BLaER1 treated with 17β-estradiol and CSF1 and Interleukin-3, amounts not matched to agents 10 nM and 100 nM (cell line): ENCODE measurements at regions not wholly inside any gene's neighbourhood (a gene's known extent, or its start where the extent isn't known, plus 50 kb on each side); places are given as distances from the start of the nearest gene placed in this dataset.

Experiments
- H3K27ac ChIP-seq, 11 experiments: shearing (Covaris generic); formaldehyde crosslinking; 2 replicates each; pipeline ENCODE4 v1.8.1; 2022
- H3K27me3 ChIP-seq, 11 experiments: shearing (Covaris generic); formaldehyde crosslinking; 2 replicates each; pipeline ENCODE4 v1.8.1; 2022
- H3K36me3 ChIP-seq, 11 experiments: shearing (Covaris generic); formaldehyde crosslinking; 2 replicates each; pipeline ENCODE4 v1.8.1; 2022
- H3K4me1 ChIP-seq, 10 experiments: shearing (Covaris generic); formaldehyde crosslinking; 2 replicates each; pipeline ENCODE4 v1.8.1; 2022
- H3K4me2 ChIP-seq, 11 experiments: shearing (Covaris generic); formaldehyde crosslinking; 2 replicates each; pipeline ENCODE4 v1.8.1; 2022
- H3K4me3 ChIP-seq, 10 experiments: shearing (Covaris generic); formaldehyde crosslinking; 2 replicates each; pipeline ENCODE4 v1.8.1; 2022
- H3K9ac ChIP-seq, 11 experiments: shearing (Covaris generic); formaldehyde crosslinking; 2 replicates each; pipeline ENCODE4 v1.8.1; 2022
- H3K9me3 ChIP-seq, 11 experiments: shearing (Covaris generic); formaldehyde crosslinking; replicated peaks in 1 of 11; 2 replicates each; pipeline ENCODE4 v1.8.1; 2022
- H4K20me1 ChIP-seq, 11 experiments: shearing (Covaris generic); formaldehyde crosslinking; 2 replicates each; pipeline ENCODE4 v1.8.1; 2022
- Cebpa-rat ChIP-seq, 11 experiments: shearing (Covaris generic); IDR thresholded peaks; 2 replicates each; pipeline ENCODE4 v1.8.1; 2022

DNA sequence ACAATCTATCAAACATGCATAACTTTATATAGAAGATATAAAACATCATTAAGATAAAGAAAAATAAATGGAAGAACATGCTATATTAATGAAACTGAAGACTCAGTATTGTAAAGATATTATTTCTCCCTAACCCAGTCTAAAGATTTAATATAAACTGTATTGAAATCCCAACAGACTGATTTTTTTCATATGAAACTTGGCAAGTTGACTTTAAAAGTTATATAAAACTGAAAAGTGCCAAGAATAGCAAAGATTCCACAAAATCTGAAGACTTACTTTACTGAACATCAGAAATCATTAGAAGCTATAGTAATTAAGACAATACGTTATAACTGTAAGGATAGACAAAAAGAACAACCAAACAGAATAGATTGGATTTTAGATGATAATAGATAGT lies 531.3 kb upstream of the MCTP2 start:
- Histone ChIP-seq H4K20me1 (no peaks in the 10 kb centered on the region), H3K4me2 (no peak overlapping the region), H3K4me1 (no peaks in the 10 kb centered on the region), H3K9me3 (peaks cover 6 to 31% (median 10%) of the 10 kb centered on the region in 11 experiments; a peak in 14 of 22 replicates), H3K36me3 (no peaks in the 10 kb centered on the region), H3K4me3 (no peak overlapping the region), H3K27ac (no peak overlapping the region), H3K9ac (no peak overlapping the region), H3K27me3 (no peaks in the 10 kb centered on the region)
- TF ChIP-seq Cebpa-rat (IDR thresholded peaks at IDR 0.05) = no peak

GRCh38 chr15:93694033-93694432 lies 537.3 kb upstream of the MCTP2 start:
- Histone ChIP-seq H3K9me3 (peaks cover 6 to 31% (median 10%) of the 10 kb centered on the region in 11 experiments; a peak in 14 of 22 replicates), H3K27ac (no peak overlapping the region), H3K4me2 (no peak overlapping the region), H3K4me1 (no peaks in the 10 kb centered on the region), H3K36me3 (no peaks in the 10 kb centered on the region), H3K4me3 (no peak overlapping the region), H3K9ac (no peak overlapping the region), H4K20me1 (no peaks in the 10 kb centered on the region), H3K27me3 (no peaks in the 10 kb centered on the region)
- no peak for TF ChIP-seq Cebpa-rat (IDR thresholded peaks at IDR 0.05)

GRCh38 chr15:93683651-93684050 lies 547.7 kb upstream of the MCTP2 start:
- no peak overlapping the region for H3K4me3 ChIP-seq
- peaks cover 0 to 6% (median 0%) of the 10 kb centered on the region in 11 experiments; a peak in 1 of 22 replicates for H3K36me3 ChIP-seq

DNA sequence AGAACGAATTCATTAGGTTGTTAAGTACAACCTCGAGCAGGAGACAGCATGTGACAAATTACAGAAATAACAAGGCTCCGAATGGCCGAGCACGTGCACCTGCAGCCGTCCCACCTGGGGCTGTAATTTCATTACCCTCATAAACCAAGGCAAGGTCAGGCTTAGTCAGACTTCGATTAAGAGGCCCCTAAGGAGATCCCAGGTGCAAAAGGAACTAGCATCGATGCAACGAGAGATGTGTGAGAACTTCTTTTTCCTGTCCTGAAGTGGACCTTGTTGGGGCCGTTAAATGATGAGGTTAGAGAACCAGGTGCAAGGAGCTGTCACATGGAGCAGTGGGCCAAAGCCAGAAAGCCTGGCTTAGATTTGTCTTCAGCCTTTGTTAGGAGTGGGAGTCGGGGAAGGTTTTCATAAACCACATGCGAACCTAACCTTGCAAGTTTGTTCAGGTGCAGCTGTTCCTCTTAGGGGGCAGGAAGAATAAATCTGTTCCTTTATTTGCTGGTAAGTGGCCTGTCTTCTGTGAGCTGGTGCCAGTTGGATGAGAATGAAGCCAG lies 559.9 kb upstream of the MCTP2 start:
- Histone ChIP-seq H3K9ac (no peak overlapping the region), H3K27me3 (no peaks in the 10 kb centered on the region), H4K20me1 (no peaks in the 10 kb centered on the region), H3K36me3 (no peaks in the 10 kb centered on the region), H3K4me3 (no peak overlapping the region), H3K4me2 (no peak overlapping the region), H3K27ac (no peak overlapping the region), H3K4me1 (no peaks in the 10 kb centered on the region), H3K9me3 (peaks cover 0 to 4% (median 0%) of the 10 kb centered on the region in 11 experiments; a peak in 1 of 22 replicates)
- TF ChIP-seq Cebpa-rat (IDR thresholded peaks at IDR 0.05) = no peak

More at GRCh38 chr15:93683651-93684050, 547.7 kb upstream of the MCTP2 start:
- no peak overlapping the region for H3K27ac ChIP-seq
- no peak overlapping the region for H3K9ac ChIP-seq
- no peak for TF ChIP-seq Cebpa-rat (IDR thresholded peaks at IDR 0.05)
- no peak overlapping the region for H3K4me2 ChIP-seq
- H3K4me1 ChIP-seq = no peaks in the 10 kb centered on the region
- H3K9me3 ChIP-seq = peaks cover 43 to 59% (median 54%) of the 10 kb centered on the region in 11 experiments
- no peaks in the 10 kb centered on the region for H4K20me1 ChIP-seq
- no peaks in the 10 kb centered on the region for H3K27me3 ChIP-seq

- Histone ChIP-seq H3K27me3 (no peaks in the 10 kb centered on the region), H3K9ac (no peak overlapping the region), H3K9me3 (peaks cover 0 to 4% (median 0%) of the 10 kb centered on the region in 11 experiments; a peak in 1 of 22 replicates), H4K20me1 (no peaks in the 10 kb centered on the region), H3K27ac (no peak overlapping the region), H3K4me1 (no peaks in the 10 kb centered on the region), H3K4me3 (no peak overlapping the region), H3K36me3 (no peaks in the 10 kb centered on the region), H3K4me2 (no peak overlapping the region)
- TF ChIP-seq Cebpa-rat (IDR thresholded peaks at IDR 0.05) = no peak
These were observed 560.4 kb upstream of the MCTP2 start for GRCh38 chr15:93670931-93671330.

DNA sequence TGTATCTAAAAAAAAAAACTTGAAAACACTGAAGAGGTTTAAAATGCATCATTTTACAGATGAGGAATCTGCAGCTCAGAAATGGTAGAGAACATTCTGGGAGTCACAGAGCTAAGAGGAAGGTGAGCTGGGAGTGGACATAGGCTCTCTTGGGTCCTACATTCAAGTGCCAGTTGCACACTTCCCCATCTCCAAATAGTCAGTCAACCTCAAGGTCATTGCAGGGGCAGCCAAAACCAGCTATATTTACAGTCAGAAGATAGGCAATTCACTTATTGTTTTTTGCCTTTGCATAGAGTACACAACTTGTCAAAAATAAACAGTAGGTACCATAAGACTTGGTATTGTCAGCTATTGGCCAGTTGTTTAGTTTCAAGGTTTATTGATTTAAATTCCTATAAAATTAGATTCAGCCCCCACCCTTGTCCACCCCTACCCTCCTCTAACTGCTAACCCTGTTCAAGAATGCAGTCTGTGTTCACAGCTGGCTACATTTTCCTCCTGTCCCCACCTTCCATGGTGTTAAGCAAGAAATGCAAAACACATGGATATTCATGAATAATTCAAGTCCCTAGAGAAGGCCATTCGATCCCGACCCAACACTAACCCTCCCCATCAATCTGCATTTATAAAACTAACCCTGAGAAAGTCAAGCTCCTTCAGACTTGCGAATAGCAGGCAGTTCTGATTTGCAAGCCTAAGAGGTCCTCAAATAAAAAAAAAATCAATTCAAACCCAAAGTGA lies 567.0 kb upstream of the MCTP2 start:
- TF ChIP-seq Cebpa-rat (IDR thresholded peaks at IDR 0.05) = no peak
- Histone ChIP-seq H3K27me3 (no peaks in the 10 kb centered on the region), H3K27ac (no peak overlapping the region), H3K36me3 (no peaks in the 10 kb centered on the region), H3K9ac (no peak overlapping the region), H3K9me3 (no peaks in the 10 kb centered on the region; a peak in 1 of 22 replicates), H4K20me1 (no peaks in the 10 kb centered on the region; a peak in 1 of 22 replicates), H3K4me1 (no peaks in the 10 kb centered on the region), H3K4me3 (no peak overlapping the region), H3K4me2 (no peak overlapping the region)

GRCh38 chr15:93662162-93662885 lies 569.0 kb upstream of the MCTP2 start:
- Histone ChIP-seq H3K27ac (no peak overlapping the region), H3K4me1 (no peaks in the 10 kb centered on the region), H3K9me3 (no peaks in the 10 kb centered on the region; a peak in 1 of 22 replicates), H3K27me3 (no peaks in the 10 kb centered on the region), H3K4me3 (no peak overlapping the region), H3K36me3 (no peaks in the 10 kb centered on the region), H3K9ac (no peak overlapping the region), H4K20me1 (no peaks in the 10 kb centered on the region; a peak in 1 of 22 replicates), H3K4me2 (no peak overlapping the region)
- TF ChIP-seq Cebpa-rat (IDR thresholded peaks at IDR 0.05) = no peak

GRCh38 chr15:93658026-93658816 lies 569.2 kb upstream of the RGMA start:
- Histone ChIP-seq H3K27me3 (no peaks in the 10 kb centered on the region), H4K20me1 (no peaks in the 10 kb centered on the region), H3K4me2 (no peak overlapping the region), H3K4me3 (no peak overlapping the region), H3K9ac (no peak overlapping the region), H3K9me3 (no peaks in the 10 kb centered on the region; a peak in 1 of 22 replicates), H3K36me3 (no peaks in the 10 kb centered on the region), H3K4me1 (no peaks in the 10 kb centered on the region), H3K27ac (no peak overlapping the region)
- TF ChIP-seq Cebpa-rat (IDR thresholded peaks at IDR 0.05) = no peak

DNA sequence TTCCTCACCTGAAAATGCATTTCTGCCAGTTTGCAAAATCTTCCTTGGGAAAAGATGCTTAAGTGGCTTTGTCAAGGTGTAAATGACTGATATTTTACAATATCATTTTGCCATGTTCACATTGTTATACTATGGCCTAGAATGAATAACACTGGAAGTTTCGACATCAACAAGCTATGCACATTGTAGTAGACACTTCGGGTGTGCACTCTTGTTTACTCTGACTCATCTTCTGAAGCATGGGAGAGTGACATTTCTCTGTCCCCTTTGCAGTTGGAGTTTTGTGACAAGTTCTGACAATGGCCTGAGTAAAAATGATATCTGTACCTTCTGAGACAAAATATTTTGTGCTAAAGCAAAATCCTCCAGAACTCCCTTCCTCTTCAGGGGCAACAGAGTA lies 567.0 kb upstream of the RGMA start:
- TF ChIP-seq Cebpa-rat (IDR thresholded peaks at IDR 0.05) = no peak
- Histone ChIP-seq H3K4me3 (no peak overlapping the region), H3K27me3 (no peaks in the 10 kb centered on the region), H3K27ac (no peak overlapping the region), H4K20me1 (no peaks in the 10 kb centered on the region), H3K4me2 (no peak overlapping the region), H3K4me1 (no peaks in the 10 kb centered on the region), H3K36me3 (no peaks in the 10 kb centered on the region), H3K9ac (no peak overlapping the region), H3K9me3 (peaks cover 0 to 3% (median 0%) of the 10 kb centered on the region in 11 experiments; a peak in 2 of 22 replicates)
